Immature natural killer cell (primary cell): ENCODE measurements at regions not wholly inside any gene's neighbourhood (a gene's known extent, or its start where the extent isn't known, plus 50 kb on each side); places are given as distances from the start of the nearest gene placed in this dataset.

Source experiments
- DNase-seq, 3 donors: peaks; one replicate each; pipeline ENCODE4 v3.0.0; 2022; ENCODE audit warnings: mixed read lengths in 1 of 3
- H3K27ac Mint-ChIP-seq, 6 donors: one replicate each; pipeline ENCODE4 v1.8.0; 2020; ENCODE audit warnings: mixed read lengths in 6 of 6, mild to moderate bottlenecking in 5 of 6, inconsistent platforms in 4 of 6, moderate library complexity in 3 of 6
- H3K27me3 Mint-ChIP-seq, 3 donors: one replicate each; pipeline ENCODE4 v1.8.0; 2020 to 2021; ENCODE audit warnings: low read depth in 3 of 3, mild to moderate bottlenecking in 3 of 3, mixed read lengths in 3 of 3, moderate library complexity in 3 of 3, inconsistent platforms in 1 of 3
- H3K36me3 Mint-ChIP-seq, 3 donors: one replicate each; pipeline ENCODE4 v1.8.0; 2020; ENCODE audit warnings: mixed read lengths in 3 of 3, inconsistent platforms in 2 of 3, mild to moderate bottlenecking in 2 of 3
- H3K4me1 Mint-ChIP-seq, 2 donors: one replicate each; pipeline ENCODE4 v1.8.0; 2020; ENCODE audit warnings: inconsistent platforms in 2 of 2, mild to moderate bottlenecking in 2 of 2, mixed read lengths in 2 of 2, moderate library complexity in 1 of 2
- H3K4me3 Mint-ChIP-seq, 5 donors: one replicate each; pipeline ENCODE4 v1.8.0; 2020; ENCODE audit warnings: mild to moderate bottlenecking in 5 of 5, mixed read lengths in 5 of 5, inconsistent platforms in 3 of 5, moderate library complexity in 3 of 5
- H3K9me3 Mint-ChIP-seq, 6 donors: one replicate each; pipeline ENCODE4 v1.8.0; 2020; ENCODE audit warnings: mild to moderate bottlenecking in 6 of 6, mixed read lengths in 6 of 6, inconsistent platforms in 4 of 6, moderate library complexity in 3 of 6

DNA sequence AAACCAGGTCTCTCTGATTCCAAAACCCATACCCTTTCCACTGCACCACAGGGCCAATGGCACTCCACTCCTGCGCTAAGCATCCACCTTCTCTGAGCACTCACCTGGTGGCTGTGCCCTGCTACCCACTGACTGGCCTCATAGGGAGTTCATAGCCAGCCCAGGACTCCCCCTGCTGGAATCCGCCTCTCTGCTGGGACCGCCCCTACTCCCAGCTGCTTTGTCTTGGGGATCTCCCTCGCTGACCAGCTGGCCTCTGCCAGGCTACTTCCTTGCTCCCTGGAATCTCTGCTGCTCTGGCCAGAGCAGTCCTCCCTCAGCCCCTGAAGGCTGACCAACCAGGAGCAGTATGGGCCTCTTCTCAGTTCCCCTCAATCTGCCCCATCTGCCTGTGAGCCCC lies 129.7 kb downstream of the FAXC start:
- no peak for DNase-seq
- Mint-ChIP-seq H3K36me3 (no peaks in the 10 kb centered on the region), H3K27ac (no peak overlapping the region), H3K27me3 (peaks cover 0 to 4% (median 0%) of the 10 kb centered on the region in 3 donors), H3K4me1 (no peaks in the 10 kb centered on the region), H3K9me3 (peaks cover 0 to 2% (median 0%) of the 10 kb centered on the region in 6 donors), H3K4me3 (no peak overlapping the region)

DNA sequence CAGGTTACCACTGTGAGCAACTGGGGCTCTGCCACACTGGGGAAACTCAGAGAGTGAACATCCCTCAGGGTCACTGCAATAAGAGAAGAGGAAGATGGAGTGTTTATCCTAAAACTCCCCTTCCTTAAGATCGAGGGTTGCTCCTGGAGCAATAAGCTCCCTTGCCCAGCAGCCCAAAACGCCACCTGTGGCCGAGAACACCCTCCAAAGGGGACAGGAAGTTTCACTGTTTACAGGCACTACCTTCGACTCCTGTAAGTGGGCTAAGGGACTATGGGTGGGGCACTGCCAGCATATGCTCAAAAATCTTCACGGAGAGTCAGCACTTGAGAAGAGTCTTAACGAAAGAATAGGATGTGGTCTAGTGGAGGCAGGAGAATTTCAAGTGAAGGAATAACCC lies 132.5 kb downstream of the FAXC start:
- Mint-ChIP-seq H3K27ac (no peak overlapping the region), H3K27me3 (peaks cover 0 to 4% (median 1%) of the 10 kb centered on the region in 3 donors), H3K9me3 (peaks cover 0 to 2% (median 0%) of the 10 kb centered on the region in 6 donors), H3K36me3 (no peaks in the 10 kb centered on the region), H3K4me1 (no peaks in the 10 kb centered on the region), H3K4me3 (no peak overlapping the region)
- DNase-seq: no peak

DNA sequence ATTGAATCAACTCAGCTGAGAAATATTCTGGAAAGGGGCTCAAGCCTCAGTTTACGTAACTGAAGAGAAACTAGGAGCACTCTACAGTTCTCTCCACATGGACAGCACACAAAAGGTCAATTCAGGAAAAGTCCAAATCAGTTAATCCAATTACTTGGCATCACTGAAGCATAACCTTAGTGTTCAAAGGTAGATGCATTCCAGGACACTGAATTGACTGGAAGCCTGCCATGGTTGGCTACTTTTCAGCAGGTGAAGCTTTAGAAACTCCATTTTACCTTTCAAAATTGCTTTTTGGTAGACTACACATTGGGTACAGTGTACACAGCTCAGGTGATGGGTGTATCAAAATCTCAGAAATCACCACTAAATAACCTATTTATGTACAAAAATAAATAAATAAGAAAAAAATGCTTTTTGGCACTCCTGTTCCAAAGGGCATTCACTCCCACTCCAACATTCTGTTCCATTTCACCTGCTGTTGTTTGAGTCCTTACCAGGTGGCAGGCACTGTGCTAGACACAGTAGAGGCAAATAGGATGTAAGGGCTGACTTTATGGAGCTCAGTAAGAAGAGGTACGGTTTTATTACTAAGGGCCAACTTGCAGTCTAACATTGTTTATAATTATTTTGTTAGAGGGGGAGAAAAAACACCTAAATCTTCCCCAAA lies 153.4 kb downstream of the FAXC start:
- Mint-ChIP-seq H3K4me1 (no peaks in the 10 kb centered on the region), H3K27me3 (peaks cover 0 to 3% (median 0%) of the 10 kb centered on the region in 3 donors), H3K27ac (no peak overlapping the region)

GRCh38 chr6:99192561-99192960 lies 156.9 kb downstream of the FAXC start:
- DNase-seq: no peak
- Mint-ChIP-seq H3K4me3 (no peak overlapping the region), H3K36me3 (no peaks in the 10 kb centered on the region), H3K4me1 (no peaks in the 10 kb centered on the region), H3K27ac (no peak overlapping the region), H3K27me3 (peaks cover 0 to 4% (median 0%) of the 10 kb centered on the region in 3 donors), H3K9me3 (peaks cover 0 to 6% (median under 1%) of the 10 kb centered on the region in 6 donors)

More for the DNA sequence above, 153.4 kb downstream of the FAXC start:
- Mint-ChIP-seq H3K4me3 (no peak overlapping the region), H3K9me3 (peaks cover 0 to 10% (median 0%) of the 10 kb centered on the region in 6 donors), H3K36me3 (no peaks in the 10 kb centered on the region)
- no peak for DNase-seq

GRCh38 chr6:99189823-99190721 lies 159.4 kb downstream of the FAXC start:
- no peak overlapping the region for H3K4me3 Mint-ChIP-seq
- peaks cover 0 to 6% (median 1%) of the 10 kb centered on the region in 3 donors for H3K27me3 Mint-ChIP-seq
- H3K4me1 Mint-ChIP-seq: no peaks in the 10 kb centered on the region
- H3K9me3 Mint-ChIP-seq: peaks cover 0 to 6% (median under 1%) of the 10 kb centered on the region in 6 donors
- no peaks in the 10 kb centered on the region for H3K36me3 Mint-ChIP-seq
- H3K27ac Mint-ChIP-seq: no peak overlapping the region
- DNase-seq: no peak

GRCh38 chr6:99187429-99187828 lies 162.0 kb downstream of the FAXC start:
- Mint-ChIP-seq H3K9me3 (peaks cover 0 to 12% (median 2%) of the 10 kb centered on the region in 6 donors), H3K27ac (no peak overlapping the region), H3K4me1 (no peaks in the 10 kb centered on the region), H3K4me3 (no peak overlapping the region), H3K27me3 (peaks cover 1 to 6% (median 2%) of the 10 kb centered on the region in 3 donors), H3K36me3 (no peaks in the 10 kb centered on the region)
- DNase-seq: no peak

- Mint-ChIP-seq H3K4me3 (no peak overlapping the region), H3K36me3 (peaks cover 0 to 2% (median 0%) of the 10 kb centered on the region in 3 donors), H3K27me3 (peaks cover 1 to 6% (median 3%) of the 10 kb centered on the region in 3 donors), H3K27ac (no peak overlapping the region), H3K4me1 (no peaks in the 10 kb centered on the region), H3K9me3 (peaks cover 3 to 18% (median 3%) of the 10 kb centered on the region in 6 donors)
- DNase-seq: no peak
Measured at GRCh38 chr6:99186417-99186816, 163.1 kb downstream of the FAXC start.

DNA sequence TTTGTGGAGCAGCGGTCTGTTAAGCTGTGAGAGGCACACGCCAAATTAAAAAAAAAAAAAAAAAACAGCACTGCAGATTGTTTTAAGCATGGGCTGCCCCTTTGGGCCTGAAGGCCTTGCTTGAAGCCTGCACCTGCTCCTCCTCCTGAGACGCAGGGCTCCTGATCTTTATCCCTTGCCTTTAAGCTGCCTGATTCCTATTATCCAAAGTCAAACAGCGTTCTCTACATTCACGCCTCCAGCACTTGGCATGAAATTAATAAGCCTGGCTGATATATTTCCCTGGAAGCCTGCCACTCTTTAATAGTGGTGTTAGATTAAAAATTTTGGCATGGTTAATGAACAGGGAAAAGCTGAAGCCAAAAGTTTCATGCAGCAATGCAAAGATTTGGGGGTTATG lies 163.9 kb downstream of the FAXC start:
- Mint-ChIP-seq H3K36me3 (peaks cover 0 to 4% (median 0%) of the 10 kb centered on the region in 3 donors), H3K9me3 (peaks cover 3 to 26% (median 7%) of the 10 kb centered on the region in 6 donors), H3K4me3 (no peak overlapping the region)

GRCh38 chr6:99184696-99185095 lies 164.8 kb downstream of the FAXC start:
- H3K27ac Mint-ChIP-seq: no peak overlapping the region
- peaks cover 1 to 4% (median 3%) of the 10 kb centered on the region in 3 donors for H3K27me3 Mint-ChIP-seq
- DNase-seq: no peak
- H3K36me3 Mint-ChIP-seq: peaks cover 0 to 4% (median 0%) of the 10 kb centered on the region in 3 donors
- H3K9me3 Mint-ChIP-seq: peaks cover 3 to 31% (median 9%) of the 10 kb centered on the region in 6 donors
- no peaks in the 10 kb centered on the region for H3K4me1 Mint-ChIP-seq
- no peak overlapping the region for H3K4me3 Mint-ChIP-seq

More for the DNA sequence above, 163.9 kb downstream of the FAXC start:
- H3K27me3 Mint-ChIP-seq: peaks cover 1 to 8% (median 3%) of the 10 kb centered on the region in 3 donors
- DNase-seq: no peak
- H3K27ac Mint-ChIP-seq: no peak overlapping the region
- no peaks in the 10 kb centered on the region for H3K4me1 Mint-ChIP-seq

DNA sequence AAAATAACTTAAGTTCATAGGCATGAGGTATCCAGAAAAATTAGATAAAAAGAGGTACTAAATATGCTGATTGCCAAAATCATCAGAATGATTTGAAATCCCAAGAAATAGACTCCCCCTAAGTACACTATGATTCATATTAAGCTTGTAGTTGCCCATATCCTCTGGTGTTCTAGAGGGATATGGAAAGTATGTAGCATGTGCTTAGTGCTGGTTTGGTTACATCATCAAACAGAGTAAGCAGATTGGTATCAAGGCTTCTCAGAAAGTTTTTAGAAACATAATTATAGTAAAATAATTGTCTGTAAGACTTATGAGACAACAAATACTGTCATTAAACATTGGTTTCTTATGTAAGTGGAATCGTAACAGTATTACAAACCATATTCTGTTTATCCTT lies 166.4 kb downstream of the FAXC start:
- H3K36me3 Mint-ChIP-seq: peaks cover 0 to 4% (median 0%) of the 10 kb centered on the region in 3 donors
- peaks cover 3 to 30% (median 10%) of the 10 kb centered on the region in 6 donors for H3K9me3 Mint-ChIP-seq
- H3K4me1 Mint-ChIP-seq: no peaks in the 10 kb centered on the region
- no peak overlapping the region for H3K4me3 Mint-ChIP-seq
- H3K27me3 Mint-ChIP-seq: peaks cover 1 to 4% (median 3%) of the 10 kb centered on the region in 3 donors
- no peak overlapping the region for H3K27ac Mint-ChIP-seq
- DNase-seq: no peak

GRCh38 chr6:99181174-99181573 lies 168.3 kb downstream of the FAXC start:
- Mint-ChIP-seq H3K27me3 (peaks cover under 1 to 3% (median 2%) of the 10 kb centered on the region in 3 donors), H3K27ac (no peak overlapping the region), H3K4me3 (no peak overlapping the region), H3K4me1 (no peaks in the 10 kb centered on the region), H3K9me3 (peaks cover 3 to 27% (median 10%) of the 10 kb centered on the region in 6 donors), H3K36me3 (peaks cover 0 to 4% (median 0%) of the 10 kb centered on the region in 3 donors)
- no peak for DNase-seq

DNA sequence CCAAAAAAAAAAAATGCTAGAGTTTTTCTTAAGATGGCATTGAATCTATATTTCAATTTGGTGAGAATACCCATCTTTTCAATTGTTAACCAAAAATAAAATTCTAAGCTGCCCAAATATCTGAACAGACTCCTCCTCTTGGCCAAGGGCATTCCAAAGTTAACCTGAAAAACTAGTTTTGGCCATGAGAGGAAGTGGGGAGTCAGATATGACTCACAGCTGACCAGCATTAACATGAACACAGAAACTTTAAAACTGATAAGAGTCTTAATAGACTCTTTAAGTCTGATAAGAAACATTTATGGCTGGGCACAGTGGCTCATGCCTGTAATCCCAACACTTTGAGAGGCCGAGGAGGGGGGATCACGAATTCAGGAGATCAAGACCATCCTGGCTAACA lies 171.3 kb downstream of the FAXC start:
- Mint-ChIP-seq H3K9me3 (peaks cover 3 to 23% (median 12%) of the 10 kb centered on the region in 6 donors), H3K27me3 (peaks cover 0 to 4% (median 2%) of the 10 kb centered on the region in 3 donors), H3K4me3 (no peak overlapping the region)

DNA sequence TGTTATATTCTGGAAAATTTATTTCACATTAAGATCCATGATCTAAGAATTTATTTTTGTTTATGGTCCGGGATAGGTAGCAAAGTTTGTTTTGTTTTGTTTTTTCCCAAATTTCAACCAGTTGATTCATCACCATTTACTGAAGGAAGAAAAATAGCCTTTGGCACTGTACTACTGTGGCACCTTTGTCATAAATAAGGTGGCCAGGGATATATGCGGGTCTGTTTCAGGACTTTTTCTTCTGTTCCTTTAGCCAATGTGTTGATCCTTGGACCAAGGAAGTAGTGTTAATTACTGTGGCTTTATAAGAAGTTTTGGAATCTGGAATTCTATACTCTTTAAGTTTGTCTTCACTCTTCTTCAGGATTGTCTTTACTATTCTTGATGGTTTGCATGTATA lies 171.7 kb downstream of the FAXC start:
- Mint-ChIP-seq H3K4me3 (no peak overlapping the region), H3K4me1 (no peaks in the 10 kb centered on the region), H3K27me3 (peaks cover 0 to 4% (median 2%) of the 10 kb centered on the region in 3 donors), H3K36me3 (peaks cover 0 to 4% (median 0%) of the 10 kb centered on the region in 3 donors), H3K9me3 (peaks cover 3 to 23% (median 12%) of the 10 kb centered on the region in 6 donors), H3K27ac (no peak overlapping the region)
- no peak for DNase-seq

More for the DNA sequence above, 171.3 kb downstream of the FAXC start:
- H3K4me1 Mint-ChIP-seq: no peaks in the 10 kb centered on the region
- no peak overlapping the region for H3K27ac Mint-ChIP-seq
- DNase-seq: no peak
- peaks cover 0 to 4% (median 0%) of the 10 kb centered on the region in 3 donors for H3K36me3 Mint-ChIP-seq

DNA sequence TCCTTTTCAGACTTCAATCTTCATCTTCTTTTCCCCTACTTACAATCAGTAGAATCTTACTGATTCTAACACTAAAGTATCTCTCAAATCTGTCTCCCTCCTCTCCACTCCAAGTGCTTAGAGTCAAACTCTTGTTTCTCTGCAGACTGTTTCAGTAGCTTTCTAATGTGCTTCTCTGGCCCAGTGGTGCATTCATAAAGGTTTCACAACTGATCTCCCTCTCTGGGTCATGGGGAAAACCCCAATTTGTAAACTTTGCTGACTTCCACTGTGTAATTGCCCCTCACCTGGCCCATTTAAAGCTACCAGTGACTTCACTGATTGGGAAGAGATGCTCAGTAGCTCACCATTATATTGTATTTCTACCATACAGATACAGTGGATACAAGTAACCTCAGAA lies 183.6 kb downstream of the FAXC start:
- no peaks in the 10 kb centered on the region for H3K36me3 Mint-ChIP-seq
- no peak overlapping the region for H3K27ac Mint-ChIP-seq
- no peak overlapping the region for H3K4me3 Mint-ChIP-seq
- peaks cover 0 to 5% (median 2%) of the 10 kb centered on the region in 3 donors for H3K27me3 Mint-ChIP-seq
- DNase-seq: no peak
- H3K4me1 Mint-ChIP-seq: no peaks in the 10 kb centered on the region
- H3K9me3 Mint-ChIP-seq: peaks cover 0 to 13% (median under 1%) of the 10 kb centered on the region in 6 donors
